ENCODE measurements at regions not wholly inside any gene's neighbourhood (a gene's known extent, or its start where the extent isn't known, plus 50 kb on each side); places are given as distances from the start of the nearest gene placed in this dataset.

GRCh38 chr12:107322063-107322462, 228.7 kb upstream of the CRY1 start:
- H3K27ac ChIP-seq, result no peak overlapping the region
- DNase-seq, result no peak
- intact Hi-C loops (cut with DNase I), result no loop called here

GRCh38 chr12:107325075-107325608, 231.8 kb upstream of the CRY1 start:
- Histone ChIP-seq H3K27me3 (peaks cover 0 to 13% of the 10 kb centered on the region in 2 donors), H3K4me1 (peaks cover 15% of the 10 kb centered on the region), H3K4me3 (no peak overlapping the region), H3K27ac (no peak overlapping the region), H3K9me3 (no peaks in the 10 kb centered on the region), H3K36me3 (replicated peaks in 1 of 2; ENCODE audit: insufficient read depth in 1 of 2, low read depth in 2 of 2) (no peaks in the 10 kb centered on the region)
- ATAC-seq, result no peak
- DNase-seq, result no peak
- TF ChIP-seq POLR2A (IDR thresholded peaks at IDR 0.05), result no peak
- TF ChIP-seq, protein P1, sequence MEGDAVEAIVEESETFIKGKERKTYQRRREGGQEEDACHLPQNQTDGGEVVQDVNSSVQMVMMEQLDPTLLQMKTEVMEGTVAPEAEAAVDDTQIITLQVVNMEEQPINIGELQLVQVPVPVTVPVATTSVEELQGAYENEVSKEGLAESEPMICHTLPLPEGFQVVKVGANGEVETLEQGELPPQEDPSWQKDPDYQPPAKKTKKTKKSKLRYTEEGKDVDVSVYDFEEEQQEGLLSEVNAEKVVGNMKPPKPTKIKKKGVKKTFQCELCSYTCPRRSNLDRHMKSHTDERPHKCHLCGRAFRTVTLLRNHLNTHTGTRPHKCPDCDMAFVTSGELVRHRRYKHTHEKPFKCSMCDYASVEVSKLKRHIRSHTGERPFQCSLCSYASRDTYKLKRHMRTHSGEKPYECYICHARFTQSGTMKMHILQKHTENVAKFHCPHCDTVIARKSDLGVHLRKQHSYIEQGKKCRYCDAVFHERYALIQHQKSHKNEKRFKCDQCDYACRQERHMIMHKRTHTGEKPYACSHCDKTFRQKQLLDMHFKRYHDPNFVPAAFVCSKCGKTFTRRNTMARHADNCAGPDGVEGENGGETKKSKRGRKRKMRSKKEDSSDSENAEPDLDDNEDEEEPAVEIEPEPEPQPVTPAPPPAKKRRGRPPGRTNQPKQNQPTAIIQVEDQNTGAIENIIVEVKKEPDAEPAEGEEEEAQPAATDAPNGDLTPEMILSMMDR (IDR thresholded peaks at IDR 0.05), result no peak
- 20 to 25% methylated on average over 2 of the region's 2 CpGs for WGBS, 2 donors
- intact Hi-C loops (cut with DNase I), result no loop called here

More at GRCh38 chr12:107322063-107322462, 228.7 kb upstream of the CRY1 start:
- Histone ChIP-seq H3K27me3 (peaks cover 0 to 13% of the 10 kb centered on the region in 2 donors), H3K4me3 (no peak overlapping the region), H3K36me3 (replicated peaks in 1 of 2; ENCODE audit: insufficient read depth in 1 of 2, low read depth in 2 of 2) (no peaks in the 10 kb centered on the region), H3K9me3 (no peaks in the 10 kb centered on the region), H3K4me1 (peaks cover 39% of the 10 kb centered on the region)
- TF ChIP-seq POLR2A (IDR thresholded peaks at IDR 0.05), result no peak
- TF ChIP-seq, protein P1 (IDR thresholded peaks at IDR 0.05), result no peak
- ATAC-seq, result no peak
- whole genome bisulfite sequencing, 2 donors, result 62 to 68% methylated on average over 3 of the region's 3 CpGs

- ATAC-seq (no peak), DNase-seq (no peak)
- WGBS, 2 donors, result 32 to 33% methylated on average over 2 of the region's 2 CpGs
- intact Hi-C loops (cut with DNase I), result no loop called here
- Histone ChIP-seq H3K36me3 (replicated peaks in 1 of 2; ENCODE audit: insufficient read depth in 1 of 2, low read depth in 2 of 2) (no peaks in the 10 kb centered on the region), H3K4me3 (no peak overlapping the region), H3K27me3 (peaks cover 0 to 5% of the 10 kb centered on the region in 2 donors), H3K4me1 (peaks cover 4% of the 10 kb centered on the region), H3K27ac (no peak overlapping the region), H3K9me3 (no peaks in the 10 kb centered on the region)
- TF ChIP-seq, protein P1 (IDR thresholded peaks at IDR 0.05), result no peak
- TF ChIP-seq POLR2A (IDR thresholded peaks at IDR 0.05), result no peak
These were observed 232.9 kb upstream of the CRY1 start for GRCh38 chr12:107326237-107326636.

DNA sequence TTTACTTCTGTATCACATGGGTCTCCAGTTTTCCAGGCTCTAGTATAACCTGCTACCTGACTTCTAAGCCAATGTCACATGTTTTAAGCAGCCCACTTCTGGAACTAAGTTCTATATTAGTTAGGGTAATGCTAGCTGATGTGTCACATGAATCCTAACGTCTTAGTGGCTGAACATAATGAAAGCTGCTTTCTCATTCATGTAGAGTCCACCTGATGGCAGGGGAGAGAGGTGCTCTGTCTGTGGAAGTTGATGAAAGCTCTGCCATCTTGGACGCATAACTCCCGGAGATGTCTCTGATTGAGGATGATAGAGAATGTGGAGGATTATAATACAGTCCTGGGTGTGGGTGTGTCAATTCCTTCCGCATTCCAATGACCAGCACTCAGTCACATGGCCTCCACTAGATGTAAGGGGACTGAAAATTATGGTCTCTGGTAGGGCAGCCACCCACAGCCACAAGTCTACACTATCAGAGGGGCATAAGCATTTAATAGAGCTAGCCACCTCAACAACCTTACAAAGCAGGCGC, 234.4 kb upstream of the CRY1 start:
- H3K27ac ChIP-seq, result no peak overlapping the region
- ATAC-seq (no peak), DNase-seq (no peak)
- intact Hi-C loops (cut with DNase I), result no loop called here
- H3K9me3 ChIP-seq, result no peaks in the 10 kb centered on the region
- no peaks in the 10 kb centered on the region for H3K27me3 ChIP-seq
- TF ChIP-seq, protein P1 (IDR thresholded peaks at IDR 0.05), result no peak
- no peaks in the 10 kb centered on the region for H3K36me3 ChIP-seq (replicated peaks in 1 of 2; ENCODE audit: insufficient read depth in 1 of 2, low read depth in 2 of 2)
- 61 to 66% methylated on average over 5 of the region's 5 CpGs for WGBS, 2 donors
- no peaks in the 10 kb centered on the region for H3K4me1 ChIP-seq
- no peak overlapping the region for H3K4me3 ChIP-seq

All from body of pancreas (tissue), 4 donors.